Jurkat, Clone E6-1 (cell line): ENCODE measurements at regions not wholly inside any gene's neighbourhood (a gene's known extent, or its start where the extent isn't known, plus 50 kb on each side); places are given as distances from the start of the nearest gene placed in this dataset.

ENCODE experiments used
- DNase-seq: peaks from one replicate; pipeline ENCODE4 v3.0.0-alpha.2; 2011; ENCODE audit warnings: low read depth, low spot score
- H3K4me3 ChIP-seq: 2 replicates; pipeline ENCODE4 v1.5.1; 2011; ENCODE audit warnings: mild to moderate bottlenecking, low read length, control low read depth, moderate library complexity

DNA sequence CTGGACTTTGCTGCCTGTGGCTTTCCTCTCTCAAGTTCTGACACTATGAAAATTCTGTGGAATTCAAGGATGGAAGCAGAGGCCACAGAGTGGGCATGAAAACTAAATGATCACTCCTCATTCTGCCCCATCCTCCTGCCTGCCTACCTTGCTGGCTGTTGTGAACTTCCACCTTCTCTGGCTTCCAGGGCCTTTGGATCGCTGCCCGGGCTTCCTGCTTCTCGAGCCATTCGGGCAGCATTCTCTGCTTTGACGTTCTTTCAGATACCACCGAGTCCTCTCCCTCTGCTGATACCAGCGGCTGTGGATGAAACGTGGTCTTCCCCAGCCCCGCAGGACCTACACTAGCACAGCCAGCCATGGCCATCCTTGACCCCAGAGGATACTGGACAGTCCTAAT, 327.7 kb upstream of the SLC14A2 start:
- no peak for DNase-seq
- no peak overlapping the region for H3K4me3 ChIP-seq

DNA sequence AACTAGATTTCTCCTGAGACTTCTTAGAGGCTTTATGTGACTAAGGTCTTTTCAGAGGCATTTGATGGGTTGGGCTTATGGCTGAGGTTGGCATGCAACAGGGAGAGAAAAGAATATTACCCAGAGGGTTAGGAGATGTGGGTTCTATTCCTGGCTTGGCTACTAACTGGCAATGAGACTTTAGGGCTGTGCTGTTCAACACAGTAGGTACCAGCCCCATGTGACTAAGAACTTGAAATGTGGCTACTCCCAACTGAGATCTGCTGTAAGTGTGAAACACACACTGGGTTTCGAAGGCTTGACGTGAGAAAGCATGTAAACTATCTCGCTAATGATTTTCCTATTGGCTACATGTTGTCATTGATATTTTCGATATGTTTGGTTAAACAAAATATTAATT, 324.9 kb upstream of the SLC14A2 start:
- DNase-seq = no peak
- H3K4me3 ChIP-seq = no peak overlapping the region

- DNase-seq = no peak
- H3K4me3 ChIP-seq = no peak overlapping the region
These were observed 323.4 kb upstream of the SLC14A2 start for GRCh38 chr18:45291621-45292615.

DNA sequence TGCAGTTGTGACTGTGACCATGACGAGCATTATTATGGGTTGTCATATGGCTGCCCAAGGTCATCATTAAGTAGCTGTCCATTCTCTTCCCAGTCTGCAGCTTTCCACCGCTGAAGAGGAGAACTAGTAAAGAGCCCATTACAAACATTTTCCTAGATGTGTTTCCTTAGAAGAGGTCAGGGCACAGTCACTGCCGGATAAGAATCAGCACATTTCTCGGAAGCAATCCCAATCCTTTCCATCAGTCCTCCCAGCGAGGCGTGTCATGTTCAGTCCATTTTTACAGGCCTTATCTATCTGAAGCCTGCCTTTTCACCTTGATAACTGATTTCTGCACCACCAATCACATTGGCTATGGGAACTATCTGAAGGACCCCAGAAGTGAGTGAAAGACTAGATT, 319.9 kb upstream of the SLC14A2 start:
- no peak for DNase-seq
- no peak overlapping the region for H3K4me3 ChIP-seq

GRCh38 chr18:45298986-45299385, 316.3 kb upstream of the SLC14A2 start:
- no peak for DNase-seq
- H3K4me3 ChIP-seq = no peak overlapping the region

DNA sequence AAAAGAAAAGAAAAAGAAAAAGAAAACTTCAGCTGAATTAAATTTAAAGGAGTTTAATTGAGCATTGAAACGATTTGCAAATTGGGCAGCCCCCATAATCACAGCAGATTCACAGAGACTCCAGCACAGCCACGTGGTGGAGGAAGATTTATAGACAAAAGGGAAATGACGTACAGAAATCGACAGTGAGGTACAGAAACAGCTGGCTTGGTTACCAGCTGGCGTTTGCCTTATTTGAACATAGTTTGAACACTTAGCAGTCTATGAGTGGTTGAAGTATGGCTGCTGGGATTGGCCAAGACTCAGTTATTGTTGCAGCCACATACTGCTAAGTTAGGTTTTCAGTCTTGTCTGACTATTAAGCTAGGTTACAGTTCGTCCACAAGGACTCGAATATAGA, 312.2 kb upstream of the SLC14A2 start:
- no peak overlapping the region for H3K4me3 ChIP-seq
- DNase-seq = no peak

DNA sequence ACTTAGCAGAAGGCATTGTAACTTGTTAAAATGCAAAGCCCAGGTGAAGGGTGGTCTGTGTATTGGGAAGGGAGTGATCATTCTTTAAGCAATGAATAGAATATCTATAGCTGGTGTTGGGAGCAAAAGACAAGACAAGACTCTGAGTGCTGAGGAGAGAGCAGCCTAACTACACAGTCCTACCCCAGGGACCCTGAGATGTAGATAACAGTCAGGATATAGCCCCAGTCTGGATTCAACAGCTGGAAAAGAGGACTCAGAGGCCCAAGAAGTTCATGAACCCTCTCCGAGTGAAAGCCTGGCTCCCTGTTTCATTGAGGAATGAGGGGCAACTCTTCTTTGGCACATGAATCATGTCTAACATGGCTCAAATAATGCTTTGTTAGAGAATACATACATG, 310.7 kb upstream of the SLC14A2 start:
- DNase-seq = no peak
- H3K4me3 ChIP-seq = no peak overlapping the region

DNA sequence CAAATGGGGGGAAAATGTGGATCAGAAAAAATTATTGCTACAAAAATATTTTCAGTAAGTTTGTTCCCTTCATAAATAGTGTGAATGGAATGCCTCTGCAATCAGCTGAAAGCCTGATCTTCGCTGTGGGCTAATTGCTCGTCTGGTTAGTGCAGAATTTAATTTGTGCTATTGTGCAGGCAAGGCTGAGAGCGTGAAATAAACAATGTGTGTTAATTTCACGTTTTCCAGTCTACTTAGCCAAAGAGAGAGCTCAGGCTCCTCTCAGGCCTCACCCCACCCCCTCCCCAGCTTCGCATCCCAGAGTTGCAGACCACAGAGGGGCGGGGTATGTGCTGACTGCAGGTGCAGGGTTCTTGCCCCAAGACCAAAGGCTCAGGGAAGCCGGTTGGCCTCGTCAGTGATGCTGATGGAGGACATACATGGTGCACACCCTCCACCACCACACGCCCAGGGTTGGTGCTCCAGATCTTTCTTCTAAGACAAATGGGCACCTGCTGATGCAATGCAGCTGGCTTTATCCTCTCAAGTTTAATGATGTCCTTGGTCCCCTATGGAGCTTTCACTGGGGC, 302.6 kb upstream of the SLC14A2 start:
- no peak overlapping the region for H3K4me3 ChIP-seq
- DNase-seq = no peak

DNA sequence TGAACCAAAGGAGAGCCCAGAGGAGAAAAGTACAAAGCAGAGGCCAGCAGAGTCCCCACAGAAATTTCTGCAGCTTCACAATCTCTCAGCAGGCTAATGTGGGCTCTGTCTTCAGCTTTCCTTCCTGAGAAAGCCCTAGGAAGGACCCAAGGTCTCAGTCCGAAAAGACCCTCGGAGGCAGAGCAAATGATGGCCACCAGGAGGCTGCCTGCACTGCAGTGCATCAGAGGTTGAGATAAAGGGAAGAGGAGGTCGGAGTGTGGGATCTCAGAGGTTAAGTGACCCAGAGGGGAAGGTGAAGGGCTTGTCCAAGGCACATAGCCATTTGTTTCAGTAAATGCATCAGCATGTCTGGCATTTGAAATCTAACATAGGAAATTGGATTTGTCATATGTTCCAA, 299.1 kb upstream of the SLC14A2 start:
- DNase-seq = no peak
- no peak overlapping the region for H3K4me3 ChIP-seq

GRCh38 chr18:45317948-45318640, 297.2 kb upstream of the SLC14A2 start:
- no peak for DNase-seq
- H3K4me3 ChIP-seq = no peak overlapping the region

DNA sequence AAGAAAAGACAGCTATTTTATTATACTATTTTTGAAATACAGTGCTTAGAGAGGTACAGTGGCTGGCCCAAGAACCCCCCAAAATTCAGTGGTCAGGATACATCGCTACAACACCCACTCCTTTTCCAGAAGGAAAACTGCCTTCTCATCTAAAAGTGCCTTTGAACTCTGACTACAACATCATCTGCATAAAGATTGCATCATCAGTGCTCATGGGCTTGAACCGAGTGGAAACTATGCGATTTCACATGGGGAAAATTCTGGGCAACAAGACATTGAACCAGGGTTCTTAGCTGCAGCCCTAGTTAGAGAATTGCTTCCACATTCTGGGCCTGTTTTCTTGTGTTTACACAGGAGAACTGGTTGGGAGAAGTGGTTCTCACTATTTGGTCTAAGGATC, 294.6 kb upstream of the SLC14A2 start:
- no peak overlapping the region for H3K4me3 ChIP-seq
- no peak for DNase-seq

- DNase-seq = no peak
- H3K4me3 ChIP-seq = no peak overlapping the region
These were observed 293.8 kb upstream of the SLC14A2 start for GRCh38 chr18:45321520-45321919.

DNA sequence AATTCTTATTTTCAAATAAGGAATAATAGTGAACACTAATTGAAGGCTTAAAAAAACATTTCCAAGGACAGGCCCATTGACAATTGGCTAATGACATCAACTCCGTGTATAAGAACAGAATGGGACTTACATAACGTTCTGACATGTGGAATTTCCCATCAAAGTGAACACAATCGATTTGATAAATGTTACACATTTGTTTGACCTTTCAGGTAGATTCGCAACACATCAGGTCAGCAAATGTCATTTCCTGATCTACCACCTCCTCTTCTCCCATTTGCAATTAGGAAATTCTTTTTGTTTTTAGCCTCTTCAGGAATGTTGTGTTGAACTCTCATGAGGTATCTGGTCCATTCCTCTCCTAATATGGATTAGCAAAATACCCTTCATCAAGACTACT, 292.9 kb upstream of the SLC14A2 start:
- no peak overlapping the region for H3K4me3 ChIP-seq
- DNase-seq = no peak

DNA sequence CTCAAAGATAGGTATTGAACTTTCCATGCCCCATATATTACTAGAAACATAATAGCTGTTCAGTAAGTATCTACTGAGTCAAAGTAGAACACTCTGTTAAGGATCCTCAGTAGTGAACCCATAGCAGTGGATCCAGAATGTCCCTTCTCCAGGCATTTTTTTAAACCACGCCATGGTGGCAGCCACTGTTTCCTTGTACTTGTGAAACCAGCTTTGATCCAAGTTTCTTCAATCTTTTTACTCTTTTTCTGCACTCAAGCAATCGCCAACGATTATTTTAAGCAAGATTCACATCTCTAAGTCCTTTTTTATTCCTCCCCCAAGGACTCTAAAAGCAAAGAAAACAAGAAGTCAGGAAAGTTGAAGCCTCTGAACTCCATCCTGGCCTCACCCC, 291.2 kb upstream of the SLC14A2 start:
- no peak overlapping the region for H3K4me3 ChIP-seq
- no peak for DNase-seq

DNA sequence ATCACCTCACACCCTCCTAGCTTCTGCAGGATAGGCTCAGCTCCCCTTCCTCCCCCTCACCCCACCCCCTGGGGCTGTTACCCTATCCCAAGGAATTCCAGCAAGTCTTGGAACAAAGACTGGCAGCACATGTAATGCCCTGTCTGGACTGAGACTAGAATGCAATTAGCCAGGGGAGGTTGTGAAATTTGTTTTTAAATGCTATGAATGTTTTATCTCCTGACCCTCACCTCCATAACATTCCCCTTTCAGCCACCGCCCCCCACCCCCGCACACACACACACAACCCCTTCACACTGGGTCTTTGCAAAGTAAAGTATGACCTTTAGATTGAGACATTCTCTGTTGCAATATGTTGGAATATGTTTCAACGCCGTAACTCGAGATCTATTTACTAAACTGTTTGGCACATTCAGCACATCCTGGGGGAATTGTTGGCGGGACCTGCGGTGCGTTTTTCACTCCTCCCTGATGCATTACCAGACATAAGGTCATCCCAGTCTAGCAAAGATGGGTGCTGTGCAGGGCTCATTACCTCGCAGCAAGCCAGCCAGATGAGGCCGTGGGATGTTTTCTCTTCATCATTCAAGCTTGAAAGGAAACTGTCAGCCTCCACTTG, 290.7 kb upstream of the SLC14A2 start:
- H3K4me3 ChIP-seq = no peak overlapping the region
- DNase-seq = no peak

DNA sequence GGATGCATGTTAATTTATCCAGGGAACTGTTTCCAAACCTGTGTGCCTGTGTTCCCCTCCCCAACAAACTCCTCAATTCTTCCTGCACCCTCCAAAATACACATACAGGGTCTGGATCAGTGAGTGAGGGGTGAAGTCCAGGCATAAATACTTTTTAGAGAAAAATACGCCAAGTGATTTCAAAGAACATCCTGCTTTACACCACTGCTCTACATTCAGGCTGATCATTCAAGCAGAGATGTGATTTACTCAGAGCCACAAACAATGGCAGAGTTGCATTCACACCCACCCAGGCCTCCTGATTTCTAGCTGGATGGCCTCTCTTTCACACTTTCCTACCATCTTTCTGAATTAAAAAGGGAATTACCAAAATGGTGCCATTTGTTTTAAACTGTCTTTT, 289.5 kb upstream of the SLC14A2 start:
- H3K4me3 ChIP-seq = no peak overlapping the region
- DNase-seq = no peak

DNA sequence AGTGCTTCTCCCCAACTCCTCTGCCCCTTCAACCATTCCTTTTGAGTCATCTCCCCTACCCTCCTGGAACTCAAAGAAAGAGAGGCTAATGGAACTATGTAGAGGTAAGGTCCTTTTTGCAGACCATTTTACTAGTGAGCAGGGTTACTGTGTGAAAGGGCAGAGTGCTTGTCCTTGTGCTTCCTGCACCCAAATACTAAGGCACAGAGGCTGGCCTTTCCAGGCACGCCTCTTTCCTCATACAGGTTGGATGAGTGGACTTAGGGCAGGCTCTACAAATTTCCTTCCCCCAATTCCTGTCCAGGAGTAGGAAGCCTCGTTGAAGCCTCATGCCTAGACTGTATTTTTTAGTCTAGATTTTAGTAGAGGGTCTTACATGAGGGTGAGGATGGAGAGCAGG, 288.8 kb upstream of the SLC14A2 start:
- no peak overlapping the region for H3K4me3 ChIP-seq
- no peak for DNase-seq

- no peak for DNase-seq
- no peak overlapping the region for H3K4me3 ChIP-seq
These were observed 287.0 kb upstream of the SLC14A2 start for GRCh38 chr18:45328296-45328695.

DNA sequence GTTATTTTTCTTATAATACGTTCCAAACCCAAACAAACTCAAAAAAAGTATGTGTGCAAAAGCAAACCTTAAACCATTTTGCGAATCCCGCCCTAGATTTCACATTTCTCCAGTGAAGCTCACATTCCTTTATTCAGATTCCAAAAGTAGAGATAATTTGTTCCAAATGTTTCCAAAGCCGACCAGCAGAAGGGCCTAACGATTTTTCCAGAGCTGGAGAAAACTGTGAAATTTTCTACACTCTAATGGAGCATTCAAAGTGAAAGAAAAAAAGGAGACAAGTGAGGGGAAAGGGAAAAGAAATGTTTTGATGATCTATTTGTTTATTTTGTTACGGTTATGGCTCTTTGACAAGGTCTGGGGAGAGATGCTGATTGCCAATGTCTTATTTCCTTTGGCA, 286.5 kb upstream of the SLC14A2 start:
- no peak overlapping the region for H3K4me3 ChIP-seq
- DNase-seq = no peak

GRCh38 chr18:45329316-45329715, 286.0 kb upstream of the SLC14A2 start:
- no peak overlapping the region for H3K4me3 ChIP-seq

More at GRCh38 chr18:45329316-45329715, 286.0 kb upstream of the SLC14A2 start:
- no peak for DNase-seq
